ENCODE measurements at regions not wholly inside any gene's neighbourhood (a gene's known extent, or its start where the extent isn't known, plus 50 kb on each side); places are given as distances from the start of the nearest gene placed in this dataset.

GRCh38 chrX:6707497-6707896, 172.6 kb upstream of the VCX3A start:
- TF ChIP-seq CTCF (IDR thresholded peaks at IDR 0.05) (no peak), POLR2A (IDR thresholded peaks at IDR 0.05) (no peak)

All from tibial nerve (tissue), 3 donors.